Sigmoid colon (tissue), 6 donors: ENCODE measurements at regions not wholly inside any gene's neighbourhood (a gene's known extent, or its start where the extent isn't known, plus 50 kb on each side); places are given as distances from the start of the nearest gene placed in this dataset.

Experiments used
- DNase-seq: peaks from one replicate; pipeline ENCODE4 v3.0.0-alpha.2; 2019
- H3K27ac ChIP-seq, 4 donors: fragments of 200-600 bp; sonication (generic); one replicate each; pipeline ENCODE4 v1.5.1; 2016 to 2019; ENCODE audit warnings: mild to moderate bottlenecking in 1 of 4
- H3K27me3 ChIP-seq, 3 donors: fragments of 200-600 bp; sonication (generic); one replicate each; pipeline ENCODE4 v1.5.1; 2019; ENCODE audit warnings: mild to moderate bottlenecking in 1 of 3
- H3K36me3 ChIP-seq, 4 donors: fragments of 200-600 bp; sonication (generic); one replicate each; pipeline ENCODE4 v1.5.1; 2016 to 2019
- H3K4me1 ChIP-seq, 4 donors: fragments of 200-600 bp; sonication (generic); one replicate each; pipeline ENCODE4 v1.5.1; 2017 to 2019
- H3K4me3 ChIP-seq, 4 donors: fragments of 200-600 bp; sonication (generic); one replicate each; pipeline ENCODE4 v1.5.1; 2017 to 2019; ENCODE audit warnings: mild to moderate bottlenecking in 2 of 4, moderate library complexity in 1 of 4
- H3K9me3 ChIP-seq, 4 donors: fragments of 200-600 bp in 3 of 4; sonication (generic) in 3 of 4; one replicate each; pipeline versions ENCODE4 v1.5.1 to v1.6.1; 2013 to 2019
- CTCF ChIP-seq, 4 experiments: fragments of 450-650 bp in 3 of 4; fragments of 200-600 bp in 1 of 4; IDR thresholded peaks; one replicate each; pipeline ENCODE4 v1.5.1; 2016 to 2019; ENCODE audit warnings: antibody characterized with exemption in 4 of 4, mild to moderate bottlenecking in 3 of 4, moderate library complexity in 2 of 4
- EP300 ChIP-seq, 4 donors: sonication (generic); formaldehyde crosslinking; IDR thresholded peaks; one replicate each; pipeline ENCODE4 v1.6.1; 2017; ENCODE audit warnings: antibody characterized with exemption in 4 of 4
- POLR2A ChIP-seq, 2 donors: fragments of 450-650 bp; IDR thresholded peaks; one replicate each; pipeline ENCODE4 v1.6.1; 2016; ENCODE audit warnings: antibody characterized with exemption in 2 of 2, mild to moderate bottlenecking in 2 of 2, moderate library complexity in 2 of 2
- POLR2AphosphoS5 ChIP-seq, 4 donors: sonication (generic); formaldehyde crosslinking; IDR thresholded peaks; one replicate each; pipeline ENCODE4 v1.6.1; 2017; ENCODE audit warnings: antibody characterized with exemption in 4 of 4
- WGBS, 2 donors: extraction: QIAGEN DNeasy Blood & Tissue Kit; methylation state at CpG; one replicate each; pipeline ENCODE4 v1.1.7; 2013; 5-methylcytosine and 5-hydroxymethylcytosine counted together
- intact Hi-C: fragments of 100-400 bp; cut with DNase I; formaldehyde crosslinking; loops from one replicate; pipeline ENCODE4 v1.15.1; 2023
- donor health status: healthy with polysubstance abuse.
- donor health status: healthy.

- peaks cover 0 to 3% (median 0%) of the 10 kb centered on the region in 4 donors for H3K9me3 ChIP-seq
- no peak overlapping the region for H3K27ac ChIP-seq
- intact Hi-C loops = no loop called here
- H3K4me3 ChIP-seq = no peak overlapping the region
- 86 to 92% methylated on average over 2 of the region's 2 CpGs for WGBS, 2 donors
- DNase-seq = no peak
- H3K27me3 ChIP-seq = no peaks in the 10 kb centered on the region
- H3K4me1 ChIP-seq = no peaks in the 10 kb centered on the region
- H3K36me3 ChIP-seq = no peaks in the 10 kb centered on the region
- TF ChIP-seq POLR2A (IDR thresholded peaks at IDR 0.05) (no peak), CTCF (IDR thresholded peaks at IDR 0.05) (no peak), EP300 (IDR thresholded peaks at IDR 0.05) (no peak), POLR2AphosphoS5 (IDR thresholded peaks at IDR 0.05) (no peak)
Observed at GRCh38 chr11:29826878-29827277, 190.0 kb downstream of the KCNA4 start.

- 74 to 76% methylated on average over 2 of the region's 2 CpGs for WGBS, 2 donors
- intact Hi-C loops = no loop called here
- no peaks in the 10 kb centered on the region for H3K36me3 ChIP-seq
- no peak overlapping the region for H3K27ac ChIP-seq
- TF ChIP-seq EP300 (IDR thresholded peaks at IDR 0.05) (no peak), POLR2A (IDR thresholded peaks at IDR 0.05) (no peak), CTCF (IDR thresholded peaks at IDR 0.05) (no peak), POLR2AphosphoS5 (IDR thresholded peaks at IDR 0.05) (no peak)
- H3K4me1 ChIP-seq = no peaks in the 10 kb centered on the region
- no peaks in the 10 kb centered on the region for H3K9me3 ChIP-seq
- DNase-seq = no peak
- H3K27me3 ChIP-seq = no peaks in the 10 kb centered on the region
- H3K4me3 ChIP-seq = no peak overlapping the region
Observed at GRCh38 chr11:29816359-29816758, 200.5 kb downstream of the KCNA4 start.

- no peak overlapping the region for H3K4me3 ChIP-seq
Observed at GRCh38 chr11:29809121-29809520, 207.7 kb downstream of the KCNA4 start.

GRCh38 chr11:29802522-29802921 lies 214.3 kb downstream of the KCNA4 start:
- intact Hi-C loops = no loop called here
- no peak for DNase-seq
- H3K9me3 ChIP-seq = no peaks in the 10 kb centered on the region
- no peak overlapping the region for H3K27ac ChIP-seq
- H3K4me1 ChIP-seq = no peaks in the 10 kb centered on the region
- no peak overlapping the region for H3K4me3 ChIP-seq
- no peaks in the 10 kb centered on the region for H3K27me3 ChIP-seq
- TF ChIP-seq CTCF (IDR thresholded peaks at IDR 0.05) (no peak), EP300 (IDR thresholded peaks at IDR 0.05) (no peak)
- no peaks in the 10 kb centered on the region for H3K36me3 ChIP-seq

More at GRCh38 chr11:29809121-29809520, 207.7 kb downstream of the KCNA4 start:
- no peak for DNase-seq
- Histone ChIP-seq H3K27me3 (no peaks in the 10 kb centered on the region), H3K4me1 (no peaks in the 10 kb centered on the region), H3K9me3 (no peaks in the 10 kb centered on the region), H3K36me3 (no peaks in the 10 kb centered on the region), H3K27ac (no peak overlapping the region)
- intact Hi-C loops = no loop called here
- TF ChIP-seq CTCF (IDR thresholded peaks at IDR 0.05) = no peak
- 71 to 73% methylated on average over 3 of the region's 3 CpGs for whole genome bisulfite sequencing, 2 donors

- Histone ChIP-seq H3K9me3 (no peaks in the 10 kb centered on the region), H3K27me3 (no peaks in the 10 kb centered on the region), H3K36me3 (no peaks in the 10 kb centered on the region), H3K4me1 (no peaks in the 10 kb centered on the region), H3K4me3 (no peak overlapping the region), H3K27ac (no peak overlapping the region)
- no peak for DNase-seq
- WGBS, 2 donors = 75 to 77% methylated on average over 1 of the region's 1 CpG
- intact Hi-C loops = no loop called here
- TF ChIP-seq CTCF (IDR thresholded peaks at IDR 0.05) = no peak
- no peak for TF ChIP-seq POLR2A (IDR thresholded peaks at IDR 0.05)
- TF ChIP-seq POLR2AphosphoS5 (IDR thresholded peaks at IDR 0.05) = no peak
- no peak for TF ChIP-seq EP300 (IDR thresholded peaks at IDR 0.05)
Observed at GRCh38 chr11:29801561-29801960, 215.3 kb downstream of the KCNA4 start.
